B cell (primary cell): ENCODE measurements at regions not wholly inside any gene's neighbourhood (a gene's known extent, or its start where the extent isn't known, plus 50 kb on each side); places are given as distances from the start of the nearest gene placed in this dataset.

Source experiments
- EZH2 ChIP-seq: IDR thresholded peaks from 2 replicates; pipeline ENCODE4 v1.6.1; 2012; ENCODE audit warnings: borderline replicate concordance, low read depth, mild to moderate bottlenecking, moderate library complexity, low read length; ENCODE audit not compliant: insufficient read depth, poor library complexity, severe bottlenecking
- TF ChIP-seq, protein P1 (sequence below): fragments of 200-600 bp; IDR thresholded peaks from one replicate; pipeline ENCODE4 v1.8.0; 2022; ENCODE audit warnings: antibody characterized with exemption, mild to moderate bottlenecking

DNA sequence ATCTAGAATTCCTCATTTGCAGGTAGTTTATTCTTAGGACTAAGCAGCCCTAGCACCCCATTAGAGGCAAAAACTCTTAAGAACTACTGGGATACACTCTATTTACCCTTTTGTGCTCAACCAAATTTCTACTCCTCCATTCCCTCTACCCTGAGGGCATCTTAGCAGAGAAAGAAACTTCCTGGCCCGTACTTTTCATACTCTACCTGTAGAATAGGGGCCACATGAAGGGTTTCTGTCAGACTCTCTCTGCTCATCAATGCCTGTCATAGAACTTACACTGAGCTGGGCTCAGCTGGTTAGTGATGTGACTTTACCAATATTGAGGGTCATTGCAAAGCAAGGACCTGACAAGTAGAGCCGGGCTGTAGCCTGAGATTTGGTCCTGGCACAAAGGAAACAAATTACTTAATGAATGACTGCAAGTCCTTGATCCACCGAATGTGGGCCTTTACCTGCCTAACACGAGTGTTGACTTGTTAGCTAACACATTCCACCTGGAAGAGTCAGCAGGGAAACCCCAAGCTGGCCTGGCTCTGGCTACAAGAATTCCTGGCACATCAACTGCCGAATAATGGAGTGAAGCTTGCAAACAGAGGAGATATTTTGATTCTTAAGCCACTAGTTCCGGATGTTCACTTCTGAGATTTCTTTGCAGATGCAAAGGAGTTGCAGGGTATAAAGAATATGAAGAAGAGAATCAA is 280.5 kb upstream of the JAG1 start:
- TF ChIP-seq, protein P1, sequence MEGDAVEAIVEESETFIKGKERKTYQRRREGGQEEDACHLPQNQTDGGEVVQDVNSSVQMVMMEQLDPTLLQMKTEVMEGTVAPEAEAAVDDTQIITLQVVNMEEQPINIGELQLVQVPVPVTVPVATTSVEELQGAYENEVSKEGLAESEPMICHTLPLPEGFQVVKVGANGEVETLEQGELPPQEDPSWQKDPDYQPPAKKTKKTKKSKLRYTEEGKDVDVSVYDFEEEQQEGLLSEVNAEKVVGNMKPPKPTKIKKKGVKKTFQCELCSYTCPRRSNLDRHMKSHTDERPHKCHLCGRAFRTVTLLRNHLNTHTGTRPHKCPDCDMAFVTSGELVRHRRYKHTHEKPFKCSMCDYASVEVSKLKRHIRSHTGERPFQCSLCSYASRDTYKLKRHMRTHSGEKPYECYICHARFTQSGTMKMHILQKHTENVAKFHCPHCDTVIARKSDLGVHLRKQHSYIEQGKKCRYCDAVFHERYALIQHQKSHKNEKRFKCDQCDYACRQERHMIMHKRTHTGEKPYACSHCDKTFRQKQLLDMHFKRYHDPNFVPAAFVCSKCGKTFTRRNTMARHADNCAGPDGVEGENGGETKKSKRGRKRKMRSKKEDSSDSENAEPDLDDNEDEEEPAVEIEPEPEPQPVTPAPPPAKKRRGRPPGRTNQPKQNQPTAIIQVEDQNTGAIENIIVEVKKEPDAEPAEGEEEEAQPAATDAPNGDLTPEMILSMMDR = no peak
- no peak for TF ChIP-seq EZH2
